H9 (cell line): ENCODE measurements at regions not wholly inside any gene's neighbourhood (a gene's known extent, or its start where the extent isn't known, plus 50 kb on each side); places are given as distances from the start of the nearest gene placed in this dataset.

Experiments used
- DNase-seq: peaks from one replicate; pipeline ENCODE4 v3.0.0-alpha.2; 2017
- H2AFZ ChIP-seq: one replicate; pipeline ENCODE4 v1.6.1; 2013; ENCODE audit warnings: mild to moderate bottlenecking, low read length, control low read depth, moderate library complexity
- H2AK5ac ChIP-seq: 2 replicates; pipeline ENCODE4 v1.6.1; 2013; ENCODE audit warnings: low read length, control low read depth, mixed read lengths; ENCODE audit not compliant: insufficient read length
- H2BK120ac ChIP-seq: one replicate; pipeline ENCODE4 v1.6.1; 2013; ENCODE audit warnings: low read depth, mild to moderate bottlenecking, low read length, control low read depth, inconsistent platforms; ENCODE audit not compliant: poor library complexity, severe bottlenecking
- H2BK12ac ChIP-seq: 2 replicates; pipeline ENCODE4 v1.6.1; 2013; ENCODE audit warnings: low read length, control low read depth, mixed read lengths, low read depth; ENCODE audit not compliant: insufficient read length
- H2BK15ac ChIP-seq: 2 replicates; pipeline ENCODE4 v1.6.1; 2013; ENCODE audit warnings: low read depth, low read length, control low read depth
- H2BK20ac ChIP-seq: one replicate; pipeline ENCODE4 v1.6.1; 2013; ENCODE audit warnings: low read depth, mild to moderate bottlenecking, low read length, control low read depth, inconsistent platforms; ENCODE audit not compliant: poor library complexity, severe bottlenecking
- H2BK5ac ChIP-seq: 2 replicates; pipeline ENCODE4 v1.6.1; 2013; ENCODE audit warnings: low read length, control low read depth, mixed read lengths; ENCODE audit not compliant: insufficient read length
- H3K14ac ChIP-seq: 2 replicates; pipeline ENCODE4 v1.6.1; 2013; ENCODE audit warnings: low read length, control low read depth; ENCODE audit not compliant: insufficient read depth
- H3K18ac ChIP-seq: 2 replicates; pipeline ENCODE4 v1.6.1; 2013; ENCODE audit warnings: low read depth, mild to moderate bottlenecking, mixed read lengths, low read length, control low read depth; ENCODE audit not compliant: insufficient read length
- H3K23ac ChIP-seq: 2 replicates; pipeline ENCODE4 v1.6.1; 2013; ENCODE audit warnings: low read length, control low read depth, mixed read lengths, low read depth; ENCODE audit not compliant: insufficient read length
- H3K23me2 ChIP-seq: 2 replicates; pipeline ENCODE4 v1.6.1; 2013; ENCODE audit warnings: low read depth, mild to moderate bottlenecking, mixed read lengths, low read length, control low read depth; ENCODE audit not compliant: insufficient read length, poor library complexity, severe bottlenecking
- H3K27ac ChIP-seq: 2 replicates; pipeline ENCODE4 v1.5.1; 2013; ENCODE audit warnings: low read length, control low read depth, mixed read lengths, low read depth; ENCODE audit not compliant: insufficient read length
- H3K27me3 ChIP-seq: 2 replicates; pipeline ENCODE4 v1.6.1; 2013; ENCODE audit warnings: low read length, control low read depth, inconsistent platforms; ENCODE audit not compliant: insufficient read depth
- H3K4ac ChIP-seq: 2 replicates; pipeline ENCODE4 v1.6.1; 2013; ENCODE audit warnings: low read depth, mild to moderate bottlenecking, control low read depth, inconsistent platforms, low read length, moderate library complexity
- H3K4me1 ChIP-seq: 2 replicates; pipeline ENCODE4 v1.6.1; 2013; ENCODE audit warnings: low read length, control low read depth, inconsistent platforms; ENCODE audit not compliant: insufficient read depth
- H3K4me2 ChIP-seq: 2 replicates; pipeline ENCODE4 v1.6.1; 2013; ENCODE audit warnings: low read length, control low read depth, mixed read lengths; ENCODE audit not compliant: insufficient read length, insufficient read depth
- H3K56ac ChIP-seq: 2 replicates; pipeline ENCODE4 v1.6.1; 2013; ENCODE audit warnings: low read depth, mild to moderate bottlenecking, mixed read lengths, low read length, control low read depth; ENCODE audit not compliant: insufficient read length
- H3K79me1 ChIP-seq: 2 replicates; pipeline ENCODE4 v1.6.1; 2013; ENCODE audit warnings: low read depth, mild to moderate bottlenecking, moderate library complexity, low read length, control low read depth, inconsistent platforms; ENCODE audit not compliant: insufficient read depth, poor library complexity, severe bottlenecking
- H3K79me2 ChIP-seq: 2 replicates; pipeline ENCODE4 v1.6.1; 2013; ENCODE audit warnings: low read length, control low read depth, inconsistent platforms; ENCODE audit not compliant: insufficient read depth
- H3K9ac ChIP-seq: 2 replicates; pipeline ENCODE4 v1.6.1; 2013; ENCODE audit warnings: low read length, control low read depth, mixed read lengths; ENCODE audit not compliant: insufficient read length; ENCODE audit errors: extremely low read depth
- H3K9me3 ChIP-seq: one replicate; pipeline ENCODE4 v1.6.1; 2013; ENCODE audit warnings: low read depth, low read length, inconsistent platforms; ENCODE audit not compliant: control insufficient read depth
- H3T11ph ChIP-seq: one replicate; pipeline ENCODE4 v1.6.1; 2013; ENCODE audit warnings: mild to moderate bottlenecking, low read length, control low read depth, inconsistent platforms
- H4K20me1 ChIP-seq: one replicate; pipeline ENCODE4 v1.6.1; 2013; ENCODE audit not compliant: control insufficient read depth, insufficient read length, insufficient read depth
- H4K5ac ChIP-seq: 2 replicates; pipeline ENCODE4 v1.6.1; 2013; ENCODE audit warnings: low read depth, mild to moderate bottlenecking, mixed read lengths, low read length, control low read depth; ENCODE audit not compliant: insufficient read length
- H4K8ac ChIP-seq: replicated peaks from 2 replicates; pipeline ENCODE4 v1.6.1; 2013; ENCODE audit warnings: low read length, control low read depth, mixed read lengths, low read depth; ENCODE audit not compliant: insufficient read length
- H4K91ac ChIP-seq: 2 replicates; pipeline ENCODE4 v1.6.1; 2013; ENCODE audit warnings: low read depth, mild to moderate bottlenecking, moderate library complexity, mixed read lengths, low read length, control low read depth; ENCODE audit not compliant: insufficient read length
- H3K27ac Mint-ChIP-seq, 3 experiments: 2 replicates in 2 of 3; 3 replicates in 1 of 3; pipeline ENCODE4 v1.8.0; 2020 to 2021; ENCODE audit warnings: mixed read lengths in 3 of 3, mild to moderate bottlenecking in 1 of 3, moderate library complexity in 1 of 3
- H3K27me3 Mint-ChIP-seq: 2 replicates; pipeline ENCODE4 v1.8.0; 2021; ENCODE audit warnings: low read depth, mild to moderate bottlenecking, moderate library complexity, mixed read lengths
- H3K36me3 Mint-ChIP-seq, 3 experiments: 2 replicates in 2 of 3; 3 replicates in 1 of 3; pipeline ENCODE4 v1.8.0; 2020 to 2021; ENCODE audit warnings: low read depth in 3 of 3, mixed read lengths in 3 of 3; ENCODE audit not compliant: insufficient read depth in 1 of 3
- H3K4me1 Mint-ChIP-seq, 2 experiments: 2 replicates each; pipeline ENCODE4 v1.8.0; 2020; ENCODE audit warnings: mixed read lengths in 2 of 2
- H3K4me3 Mint-ChIP-seq, 2 experiments: 2 replicates in 1 of 2; 3 replicates in 1 of 2; pipeline ENCODE4 v1.8.0; 2020 to 2021; ENCODE audit warnings: mild to moderate bottlenecking in 2 of 2, mixed read lengths in 2 of 2, moderate library complexity in 1 of 2
- H3K9me3 Mint-ChIP-seq, 2 experiments: 2 replicates in 1 of 2; 3 replicates in 1 of 2; pipeline ENCODE4 v1.8.0; 2020; ENCODE audit warnings: mild to moderate bottlenecking in 2 of 2, mixed read lengths in 2 of 2, moderate library complexity in 1 of 2
- CTCF ChIP-seq: fragments of 200-600 bp; sonication (generic); conservative IDR thresholded peaks from 3 replicates; pipeline ENCODE4 v1.8.0; 2021; ENCODE audit warnings: antibody characterized with exemption, mild to moderate bottlenecking
- WGBS: extraction: QIAGEN DNeasy Blood & Tissue Kit; methylation state at CpG from one replicate; pipeline ENCODE4 v1.1.7; 2013; ENCODE audit warnings: missing lambda C conversion rate, low lambda C conversion rate, mixed read lengths; ENCODE audit not compliant: insufficient read length; ENCODE audit errors: extremely low coverage; 5-methylcytosine and 5-hydroxymethylcytosine counted together

- Histone ChIP-seq H3K23ac (no peak overlapping the region), H2BK12ac (no peak overlapping the region), H3K79me1 (no peaks in the 10 kb centered on the region), H3K18ac (no peak overlapping the region), H3K14ac (no peak overlapping the region), H3K4me2 (no peak overlapping the region), H4K91ac (no peak overlapping the region), H2AFZ (no peak overlapping the region), H4K20me1 (no peaks in the 10 kb centered on the region), H2BK20ac (no peak overlapping the region), H2AK5ac (no peak overlapping the region), H3K9ac (no peak overlapping the region), H4K8ac (no peak overlapping the region), H3K23me2 (no peaks in the 10 kb centered on the region), H3K27ac (no peak overlapping the region), H3K4me1 (no peaks in the 10 kb centered on the region), H2BK5ac (no peak overlapping the region), H3K9me3 (no peaks in the 10 kb centered on the region), H3K27me3 (no peaks in the 10 kb centered on the region), H2BK15ac (no peak overlapping the region), H3K4ac (no peak overlapping the region), H3T11ph (no peak overlapping the region), H3K56ac (no peak overlapping the region), H2BK120ac (no peak overlapping the region), H4K5ac (no peak overlapping the region), H3K79me2 (no peaks in the 10 kb centered on the region)
- Mint-ChIP-seq H3K27me3 (no peaks in the 10 kb centered on the region), H3K36me3 (peaks cover 2 to 7% (median 3%) of the 10 kb centered on the region in 3 experiments; a peak in 5 of 7 replicates), H3K4me3 (no peak overlapping the region), H3K9me3 (peaks cover 5 to 12% of the 10 kb centered on the region in 2 experiments; a peak in 4 of 5 replicates), H3K4me1 (no peaks in the 10 kb centered on the region), H3K27ac (no peak overlapping the region)
- no peak for DNase-seq
- WGBS, result no CpG with 5 or more reads among the region's 1 CpG
- no peak for TF ChIP-seq CTCF
These were observed 382.6 kb downstream of the DMRTA1 start for GRCh38 chr9:22829236-22829635.
